Suprapubic skin (tissue), 3 donors: ENCODE measurements at regions not wholly inside any gene's neighbourhood (a gene's known extent, or its start where the extent isn't known, plus 50 kb on each side); places are given as distances from the start of the nearest gene placed in this dataset.
"Not testable (repeated sequence)": the region's sequence is repeated elsewhere in the genome, so short reads cannot be mapped to it uniquely, and the experiment has no call there.

Source experiments
- POLR2AphosphoS5 ChIP-seq, 3 donors: sonication (generic); formaldehyde crosslinking; IDR thresholded peaks; one replicate each; pipeline ENCODE4 v1.6.1; 2017; ENCODE audit warnings: antibody characterized with exemption in 3 of 3
- TF ChIP-seq, protein P1 (sequence below), 2 donors: fragments of 200-600 bp in 1 of 2; fragments of 450-650 bp in 1 of 2; sonication (generic) in 1 of 2; IDR thresholded peaks; one replicate each; pipeline ENCODE4 v1.5.1; 2016 to 2019; ENCODE audit warnings: antibody characterized with exemption in 2 of 2, mild to moderate bottlenecking in 1 of 2, moderate library complexity in 1 of 2

DNA sequence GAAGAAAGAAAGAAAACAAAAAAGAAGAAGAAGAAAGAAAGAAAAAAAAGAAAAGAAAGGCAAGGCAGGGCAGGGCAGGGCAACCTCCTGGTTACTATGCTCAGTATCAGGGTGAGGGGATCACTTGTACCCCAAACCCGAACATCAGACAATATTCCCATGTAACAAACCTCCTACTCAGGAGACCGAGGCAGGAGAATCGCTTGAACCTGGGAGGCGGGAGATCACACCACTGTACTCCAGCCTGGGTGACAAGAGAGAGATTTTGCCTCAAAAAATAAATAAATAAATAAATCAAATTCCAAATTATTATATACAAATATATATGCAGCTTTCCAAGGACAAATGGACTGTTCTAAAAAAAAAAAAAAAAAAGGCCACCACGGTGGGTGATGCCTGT lies 138.8 kb upstream of the TPTE start:
- not testable (repeated sequence) for TF ChIP-seq POLR2AphosphoS5 (IDR thresholded peaks at IDR 0.05)
- TF ChIP-seq, protein P1, sequence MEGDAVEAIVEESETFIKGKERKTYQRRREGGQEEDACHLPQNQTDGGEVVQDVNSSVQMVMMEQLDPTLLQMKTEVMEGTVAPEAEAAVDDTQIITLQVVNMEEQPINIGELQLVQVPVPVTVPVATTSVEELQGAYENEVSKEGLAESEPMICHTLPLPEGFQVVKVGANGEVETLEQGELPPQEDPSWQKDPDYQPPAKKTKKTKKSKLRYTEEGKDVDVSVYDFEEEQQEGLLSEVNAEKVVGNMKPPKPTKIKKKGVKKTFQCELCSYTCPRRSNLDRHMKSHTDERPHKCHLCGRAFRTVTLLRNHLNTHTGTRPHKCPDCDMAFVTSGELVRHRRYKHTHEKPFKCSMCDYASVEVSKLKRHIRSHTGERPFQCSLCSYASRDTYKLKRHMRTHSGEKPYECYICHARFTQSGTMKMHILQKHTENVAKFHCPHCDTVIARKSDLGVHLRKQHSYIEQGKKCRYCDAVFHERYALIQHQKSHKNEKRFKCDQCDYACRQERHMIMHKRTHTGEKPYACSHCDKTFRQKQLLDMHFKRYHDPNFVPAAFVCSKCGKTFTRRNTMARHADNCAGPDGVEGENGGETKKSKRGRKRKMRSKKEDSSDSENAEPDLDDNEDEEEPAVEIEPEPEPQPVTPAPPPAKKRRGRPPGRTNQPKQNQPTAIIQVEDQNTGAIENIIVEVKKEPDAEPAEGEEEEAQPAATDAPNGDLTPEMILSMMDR (IDR thresholded peaks at IDR 0.05) = not testable (repeated sequence)
